ENCODE measurements at regions not wholly inside any gene's neighbourhood (a gene's known extent, or its start where the extent isn't known, plus 50 kb on each side); places are given as distances from the start of the nearest gene placed in this dataset.

DNA sequence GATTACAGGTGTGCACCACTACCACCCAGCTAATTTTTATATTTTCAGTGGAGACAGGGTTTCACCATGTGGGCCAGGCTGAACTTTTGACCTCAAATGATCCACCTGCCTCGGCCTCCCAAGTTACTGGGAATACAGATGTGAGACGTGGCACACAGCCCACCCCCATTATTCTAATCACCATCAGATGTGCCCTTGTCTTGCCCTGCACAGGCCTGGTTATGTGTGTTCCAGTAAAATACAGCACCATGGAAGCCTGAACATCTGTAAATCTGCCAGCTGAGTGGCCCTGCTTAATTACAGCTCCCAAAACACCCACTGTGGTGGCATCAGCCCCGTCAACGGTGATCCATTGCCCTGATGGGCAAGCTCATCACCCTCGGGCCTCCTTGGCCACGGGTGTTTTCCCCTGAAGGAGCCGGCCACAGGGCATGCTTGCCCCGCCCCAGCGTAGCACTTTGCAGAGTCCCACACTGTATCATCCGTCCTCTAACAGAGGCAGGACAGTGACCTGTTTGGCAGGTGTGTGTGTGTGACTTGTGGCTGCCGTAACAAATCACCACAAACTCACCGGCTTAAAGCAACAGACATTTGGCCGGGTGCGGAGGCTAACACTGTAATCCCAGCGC, 74.5 kb downstream of the RBFOX3 start:
- Mint-ChIP-seq H3K27me3 (ENCODE audit: low read depth) (no peaks in the 10 kb centered on the region), H3K9me3 (ENCODE audit: insufficient read depth) (no peaks in the 10 kb centered on the region), H3K27ac (no peak overlapping the region), H3K4me3 (no peak overlapping the region), H3K4me1 (ENCODE audit: low read depth) (no peaks in the 10 kb centered on the region), H3K36me3 (ENCODE audit: low read depth) (no peaks in the 10 kb centered on the region)
- DNase-seq, result no peak
- POLR2A ChIA-PET, result no interaction called here
- CTCF ChIA-PET, result no interaction called here
- no peak for ATAC-seq

DNA sequence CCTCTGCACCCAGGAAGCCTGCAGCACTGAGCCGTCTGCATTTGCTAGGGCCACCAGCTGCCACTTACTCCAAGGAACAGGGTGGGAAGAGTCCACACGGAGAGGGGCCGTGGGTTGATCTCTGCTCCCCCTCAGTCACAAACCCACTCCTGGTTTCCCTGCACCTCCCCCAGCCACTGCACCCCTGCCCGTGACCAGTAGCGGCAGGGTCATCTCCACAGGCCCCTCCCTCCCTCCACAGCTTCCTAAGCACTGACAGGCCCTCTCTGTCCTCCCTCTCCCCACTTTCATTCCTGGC, 75.2 kb downstream of the RBFOX3 start:
- ChIA-PET CTCF (no interaction called here), POLR2A (no interaction called here)
- Mint-ChIP-seq H3K4me1 (ENCODE audit: low read depth) (no peaks in the 10 kb centered on the region), H3K4me3 (no peak overlapping the region), H3K27me3 (ENCODE audit: low read depth) (no peaks in the 10 kb centered on the region), H3K9me3 (ENCODE audit: insufficient read depth) (no peaks in the 10 kb centered on the region), H3K36me3 (ENCODE audit: low read depth) (no peaks in the 10 kb centered on the region), H3K27ac (no peak overlapping the region)
- ATAC-seq, result no peak
- DNase-seq, result no peak

- CTCF ChIA-PET, result no interaction called here
- H3K4me1 Mint-ChIP-seq (ENCODE audit: low read depth), result no peaks in the 10 kb centered on the region
- POLR2A ChIA-PET, result no interaction called here
- no peak overlapping the region for H3K27ac Mint-ChIP-seq
- ATAC-seq (no peak), DNase-seq (no peak)
- no peak overlapping the region for H3K4me3 Mint-ChIP-seq
- H3K36me3 Mint-ChIP-seq (ENCODE audit: low read depth), result no peaks in the 10 kb centered on the region
- no peaks in the 10 kb centered on the region for H3K27me3 Mint-ChIP-seq (ENCODE audit: low read depth)
- H3K9me3 Mint-ChIP-seq (ENCODE audit: insufficient read depth), result no peaks in the 10 kb centered on the region
These were observed 75.8 kb downstream of the RBFOX3 start for GRCh38 chr17:79534851-79535727.

- ChIA-PET CTCF (no interaction called here), POLR2A (no interaction called here)
- no peak for ATAC-seq
- Mint-ChIP-seq H3K27ac (no peak overlapping the region), H3K9me3 (ENCODE audit: insufficient read depth) (no peaks in the 10 kb centered on the region), H3K4me1 (ENCODE audit: low read depth) (no peaks in the 10 kb centered on the region), H3K27me3 (ENCODE audit: low read depth) (no peaks in the 10 kb centered on the region), H3K4me3 (no peak overlapping the region), H3K36me3 (ENCODE audit: low read depth) (no peaks in the 10 kb centered on the region)
- no peak for DNase-seq
These were observed 76.7 kb downstream of the RBFOX3 start for GRCh38 chr17:79534111-79534510.

DNA sequence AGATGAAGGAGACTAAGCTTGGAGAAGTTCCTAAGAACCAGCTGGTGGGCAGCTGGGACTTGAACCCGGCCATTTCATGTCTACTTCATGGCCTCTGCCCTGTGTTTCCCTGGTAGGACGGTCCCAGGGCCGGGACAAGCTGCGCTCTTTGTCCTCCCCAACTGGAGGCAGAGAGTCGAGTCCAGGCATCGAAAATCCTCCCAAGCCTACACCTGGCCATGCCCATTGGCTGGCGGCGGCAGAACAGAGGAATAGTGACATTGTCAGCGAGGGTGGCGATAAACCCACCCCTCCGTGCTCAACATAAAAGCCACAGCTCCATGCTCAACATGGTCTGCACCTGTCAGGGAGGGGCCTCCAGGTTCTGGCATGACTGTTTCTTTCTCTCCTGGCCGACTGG, 77.7 kb downstream of the RBFOX3 start:
- H3K9me3 Mint-ChIP-seq (ENCODE audit: insufficient read depth), result no peaks in the 10 kb centered on the region
- no peaks in the 10 kb centered on the region for H3K36me3 Mint-ChIP-seq (ENCODE audit: low read depth)
- ATAC-seq (no peak), DNase-seq (no peak)
- no peak overlapping the region for H3K4me3 Mint-ChIP-seq
- H3K27ac Mint-ChIP-seq, result no peak overlapping the region
- ChIA-PET CTCF (no interaction called here), POLR2A (no interaction called here)
- no peaks in the 10 kb centered on the region for H3K4me1 Mint-ChIP-seq (ENCODE audit: low read depth)
- H3K27me3 Mint-ChIP-seq (ENCODE audit: low read depth), result peaks cover 3% of the 10 kb centered on the region

DNA sequence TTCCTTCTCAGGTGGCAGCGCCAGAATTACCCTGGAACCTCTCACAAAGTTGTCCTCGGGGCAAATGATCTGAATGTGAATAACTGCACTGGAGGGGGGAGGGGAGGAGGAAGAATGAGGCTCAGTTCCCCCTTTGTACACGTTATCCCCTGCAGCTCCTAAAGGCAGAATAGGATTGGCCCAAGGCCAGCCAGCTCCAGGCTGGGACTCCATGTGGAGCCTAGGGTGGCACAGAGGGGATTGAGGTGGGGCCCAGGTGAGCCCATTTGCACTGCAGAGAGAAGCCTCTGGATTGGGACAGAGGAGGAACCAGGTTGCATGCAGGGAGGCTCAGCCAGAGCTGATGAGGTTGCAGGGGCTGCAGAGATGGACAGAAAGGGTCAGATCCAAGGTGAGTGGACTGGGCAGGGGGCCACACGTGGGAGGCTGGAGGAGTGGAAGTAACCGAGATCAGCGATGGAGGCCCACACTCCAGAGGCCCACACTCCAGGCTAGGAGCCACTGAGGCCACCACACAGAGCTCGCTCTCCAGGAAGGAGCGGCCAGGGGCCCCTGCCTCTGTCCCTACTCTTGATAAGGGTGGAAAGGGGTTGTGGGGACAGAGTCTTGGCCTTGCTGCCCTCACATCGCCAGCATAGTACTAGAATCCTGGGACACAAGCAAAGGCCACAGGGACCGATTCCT, 78.6 kb downstream of the RBFOX3 start:
- ATAC-seq (no peak), DNase-seq (no peak)
- H3K9me3 Mint-ChIP-seq (ENCODE audit: insufficient read depth), result no peaks in the 10 kb centered on the region
- no peaks in the 10 kb centered on the region for H3K36me3 Mint-ChIP-seq (ENCODE audit: low read depth)
- ChIA-PET CTCF (no interaction called here), POLR2A (no interaction called here)
- H3K4me1 Mint-ChIP-seq (ENCODE audit: low read depth), result no peaks in the 10 kb centered on the region
- no peak overlapping the region for H3K4me3 Mint-ChIP-seq
- H3K27ac Mint-ChIP-seq, result no peak overlapping the region
- peaks cover 3% of the 10 kb centered on the region for H3K27me3 Mint-ChIP-seq (ENCODE audit: low read depth)

DNA sequence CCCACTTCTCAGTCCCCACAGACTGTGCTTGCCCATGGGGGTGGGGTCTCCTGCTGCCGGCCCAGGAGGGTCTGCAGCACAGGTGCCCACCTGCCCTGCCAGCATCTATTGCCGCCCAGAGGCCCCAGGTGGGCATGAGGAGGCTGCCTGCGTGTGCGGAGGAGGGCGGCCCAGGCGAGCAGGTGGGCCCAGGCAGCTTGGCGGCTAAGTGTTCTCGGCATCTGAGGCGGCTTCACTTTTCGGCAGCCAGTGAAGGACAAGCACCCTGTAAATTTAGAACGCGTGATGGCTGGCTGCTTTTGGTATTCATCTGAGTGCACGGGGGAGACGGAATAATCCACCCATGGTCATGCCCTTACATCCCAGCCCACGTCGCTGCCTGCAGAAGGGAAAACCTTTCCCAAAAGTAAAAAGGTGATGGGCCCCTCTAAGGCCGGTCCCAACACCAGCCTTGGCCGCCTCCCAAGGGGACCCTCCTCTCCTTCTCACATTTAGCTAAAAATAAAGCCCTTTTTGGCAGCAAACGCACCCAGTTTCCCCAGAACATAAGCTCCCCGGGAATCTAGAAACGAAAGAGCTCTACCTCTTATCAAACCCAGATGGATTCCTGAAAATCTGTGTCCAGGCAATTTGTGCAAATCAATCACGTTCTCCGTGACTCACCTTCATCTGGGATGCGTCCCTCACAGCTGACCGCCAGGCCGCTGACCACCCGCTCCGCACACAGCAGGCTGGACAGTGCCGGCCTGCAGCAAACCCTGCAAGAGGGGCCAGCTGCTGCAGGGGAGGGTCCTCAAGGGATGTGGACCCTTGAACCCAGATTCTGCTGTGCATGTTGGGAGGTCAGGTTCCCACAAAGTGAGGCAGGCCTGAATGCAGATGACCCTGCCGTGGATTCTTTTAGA, 79.4 kb downstream of the RBFOX3 start:
- POLR2A ChIA-PET, result no interaction called here

DNA sequence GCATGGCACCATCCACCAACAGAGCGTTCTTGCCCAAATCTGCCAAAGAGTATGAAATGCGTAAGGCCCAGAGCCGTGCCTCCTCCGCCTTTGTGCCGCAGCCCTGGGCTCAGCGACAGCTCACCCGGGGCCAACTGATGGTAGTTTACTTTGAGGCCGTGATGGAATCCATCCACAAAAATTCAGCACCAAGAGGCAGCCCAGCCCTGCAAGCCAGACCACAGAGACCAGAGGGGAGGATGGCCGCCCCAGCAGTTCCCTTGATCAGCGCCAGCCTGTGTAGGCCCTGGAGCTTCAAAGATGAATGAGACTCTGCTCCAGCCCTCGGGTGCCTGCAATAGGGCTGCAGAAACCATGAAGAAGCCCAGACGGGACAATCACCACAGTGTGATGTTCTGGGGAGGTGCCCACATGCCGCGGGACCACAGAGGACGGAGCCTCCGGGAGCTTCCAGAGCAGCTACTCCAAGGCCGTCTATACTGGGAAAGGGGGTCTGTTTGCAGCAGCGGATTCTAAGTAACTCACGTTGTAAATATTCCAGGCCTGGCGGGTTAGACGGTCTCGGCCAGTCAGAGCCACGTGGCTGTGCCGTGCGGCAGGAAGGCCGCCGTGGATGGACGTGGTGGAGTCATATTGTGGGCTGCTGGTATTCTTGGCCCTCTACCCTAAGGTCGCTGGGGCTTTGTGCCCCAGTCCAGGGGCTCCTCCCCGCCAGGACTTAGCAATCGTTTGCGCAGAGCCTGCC, 80.3 kb downstream of the RBFOX3 start:
- ChIA-PET POLR2A (no interaction called here), CTCF (no interaction called here)
- Mint-ChIP-seq H3K4me1 (ENCODE audit: low read depth) (no peaks in the 10 kb centered on the region), H3K4me3 (no peak overlapping the region), H3K36me3 (ENCODE audit: low read depth) (no peaks in the 10 kb centered on the region), H3K9me3 (ENCODE audit: insufficient read depth) (no peaks in the 10 kb centered on the region), H3K27ac (no peak overlapping the region), H3K27me3 (ENCODE audit: low read depth) (peaks cover 3% of the 10 kb centered on the region)
- DNase-seq (no peak), ATAC-seq (no peak)

More for the DNA sequence above, 79.4 kb downstream of the RBFOX3 start:
- CTCF ChIA-PET, result no interaction called here
- ATAC-seq (no peak), DNase-seq (no peak)
- Mint-ChIP-seq H3K27me3 (ENCODE audit: low read depth) (peaks cover 3% of the 10 kb centered on the region), H3K27ac (no peak overlapping the region), H3K9me3 (ENCODE audit: insufficient read depth) (no peaks in the 10 kb centered on the region), H3K4me3 (no peak overlapping the region), H3K36me3 (ENCODE audit: low read depth) (no peaks in the 10 kb centered on the region), H3K4me1 (ENCODE audit: low read depth) (no peaks in the 10 kb centered on the region)

GRCh38 chr17:79529661-79530081, 81.2 kb downstream of the RBFOX3 start:
- Mint-ChIP-seq H3K4me3 (no peak overlapping the region), H3K9me3 (ENCODE audit: insufficient read depth) (no peaks in the 10 kb centered on the region), H3K36me3 (ENCODE audit: low read depth) (no peaks in the 10 kb centered on the region), H3K27me3 (ENCODE audit: low read depth) (peaks cover 3% of the 10 kb centered on the region), H3K4me1 (ENCODE audit: low read depth) (no peaks in the 10 kb centered on the region), H3K27ac (no peak overlapping the region)
- no peak for DNase-seq
- no peak for ATAC-seq
- POLR2A ChIA-PET, result no interaction called here
- CTCF ChIA-PET, result no interaction called here

DNA sequence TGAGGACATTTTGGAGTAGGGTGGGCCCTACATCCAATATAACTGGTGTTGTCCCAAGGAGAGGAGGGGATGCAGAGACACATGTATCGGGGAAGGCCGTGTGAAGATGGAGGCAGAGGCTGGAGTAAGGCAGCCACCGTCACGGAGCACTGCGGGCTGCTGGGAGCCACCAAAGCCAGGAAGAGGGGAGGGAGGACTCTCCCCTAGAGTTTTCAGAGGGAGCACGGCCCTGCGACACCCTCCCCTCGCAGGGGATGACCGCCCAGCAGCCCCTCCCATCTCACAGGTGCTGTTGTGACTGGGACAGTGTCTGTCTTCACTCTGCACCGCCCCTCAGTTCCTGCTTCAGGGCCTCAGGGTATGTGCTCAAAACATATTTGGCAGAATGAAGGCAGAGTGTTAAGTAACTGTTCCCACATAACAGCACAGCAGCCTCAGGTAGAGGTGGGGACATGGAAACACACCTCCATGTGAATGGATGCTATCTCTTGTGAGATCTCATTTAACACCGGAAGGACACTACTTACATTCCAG, 82.2 kb downstream of the RBFOX3 start:
- H3K27ac Mint-ChIP-seq, result no peak overlapping the region
- ChIA-PET POLR2A (no interaction called here), CTCF (no interaction called here)
- DNase-seq, result no peak
- H3K27me3 Mint-ChIP-seq (ENCODE audit: low read depth), result peaks cover 3% of the 10 kb centered on the region
- no peak overlapping the region for H3K4me3 Mint-ChIP-seq
- no peaks in the 10 kb centered on the region for H3K9me3 Mint-ChIP-seq (ENCODE audit: insufficient read depth)
- H3K4me1 Mint-ChIP-seq (ENCODE audit: low read depth), result no peaks in the 10 kb centered on the region
- no peaks in the 10 kb centered on the region for H3K36me3 Mint-ChIP-seq (ENCODE audit: low read depth)
- no peak for ATAC-seq

- no peaks in the 10 kb centered on the region for H3K9me3 Mint-ChIP-seq (ENCODE audit: insufficient read depth)
- no peak overlapping the region for H3K27ac Mint-ChIP-seq
- H3K36me3 Mint-ChIP-seq (ENCODE audit: low read depth), result no peaks in the 10 kb centered on the region
- peaks cover 3% of the 10 kb centered on the region for H3K27me3 Mint-ChIP-seq (ENCODE audit: low read depth)
- POLR2A ChIA-PET, result no interaction called here
- DNase-seq (no peak), ATAC-seq (no peak)
- H3K4me3 Mint-ChIP-seq, result no peak overlapping the region
- no peaks in the 10 kb centered on the region for H3K4me1 Mint-ChIP-seq (ENCODE audit: low read depth)
- CTCF ChIA-PET, result no interaction called here
These were observed 83.5 kb downstream of the RBFOX3 start for GRCh38 chr17:79527306-79527705.

Data from activated CD8-positive, alpha-beta T cell treated with anti-CD3 and anti-CD28 coated beads, Interleukin-2, amount 10 ng/mL, durations not matched to agents 7 days and 5 days (primary cell).